K562 (cell line): ENCODE measurements at regions not wholly inside any gene's neighbourhood (a gene's known extent, or its start where the extent isn't known, plus 50 kb on each side); places are given as distances from the start of the nearest gene placed in this dataset.

Experiments
- ATAC-seq: fragments of 200-7000 bp; cut with Tn5 transposase; 3 replicates; pipeline ENCODE4 v1.9.1; 2020; ENCODE audit warnings: moderate library complexity
- BruUV-seq: library from RNA; stranded (reverse); fragments of 400-500 nt; replicated peaks from 2 replicates; lab custom pipeline; 2021; lab: Mats Ljungman, UMichigan
- CTCF ChIA-PET: fragments of 300-600 bp; formaldehyde crosslinking; extraction: SDS; loops from one replicate; lab custom pipeline; 2021; ENCODE audit warnings: low intra/inter-chr PET ratio; lab: Yijun Ruan, JAX
- POLR2A ChIA-PET: fragments of 300-600, 350-650 bp; sonication (Branson Sonifier 250); formaldehyde crosslinking; extraction: SDS; loops from one replicate; lab custom pipeline; 2021; ENCODE audit warnings: antibody characterized with exemption, inconsistent platforms; lab: Yijun Ruan, JAX
- DNase-seq, 4 experiments: peaks; one replicate each; pipeline versions ENCODE4 v3.0.0 to v3.0.0-alpha.2; 2011 to 2018; ENCODE audit warnings: low spot score in 3 of 4, mixed read lengths in 3 of 4; ENCODE audit errors: extremely low read depth in 1 of 4
- FAIRE-seq: peaks from 2 replicates; lab custom pipeline; 2011; peaks lifted over from hg19 to GRCh38; lab: Jason Lieb, UNC
- H2AFZ ChIP-seq: 2 replicates; pipeline ENCODE4 v1.6.0; 2011; ENCODE audit warnings: low read depth, low read length, control low read depth, inconsistent platforms
- H3K27ac ChIP-seq: fragments of 200-600 bp; 3 replicates; pipeline ENCODE4 v1.8.0; 2011; ENCODE audit warnings: low read depth, mild to moderate bottlenecking, control low read depth, inconsistent platforms, low read length, moderate library complexity, mixed read lengths; ENCODE audit errors: extremely low read depth
- H3K27me3 ChIP-seq, 2 experiments: fragments of 300-600 bp in 1 of 2; 2 replicates in 1 of 2; 3 replicates in 1 of 2; pipeline versions ENCODE4 v1.6.0 to v1.8.0; 2011; ENCODE audit warnings: inconsistent platforms in 2 of 2, low read length in 2 of 2, mild to moderate bottlenecking in 1 of 2, mixed read lengths in 1 of 2, moderate library complexity in 1 of 2; ENCODE audit not compliant: control insufficient read depth in 2 of 2, insufficient read depth in 2 of 2
- H3K36me3 ChIP-seq: fragments of 300-600 bp; 3 replicates; pipeline ENCODE4 v1.8.0; 2011; ENCODE audit warnings: mild to moderate bottlenecking, low read length, inconsistent platforms; ENCODE audit not compliant: control insufficient read depth, insufficient read depth
- H3K4me1 ChIP-seq, 2 experiments: fragments of 200-600 bp in 1 of 2; replicated peaks in 1 of 2; 2 replicates in 1 of 2; 3 replicates in 1 of 2; pipeline versions ENCODE4 v1.5.1 to v1.8.0; 2011; ENCODE audit warnings: inconsistent platforms in 2 of 2, low read length in 2 of 2, mild to moderate bottlenecking in 1 of 2, mixed read lengths in 1 of 2, moderate library complexity in 1 of 2; ENCODE audit not compliant: control insufficient read depth in 2 of 2, insufficient read depth in 2 of 2
- H3K4me2 ChIP-seq: 2 replicates; pipeline ENCODE4 v1.6.1; 2011; ENCODE audit warnings: low read length, control low read depth, inconsistent platforms, mixed read lengths; ENCODE audit not compliant: insufficient read depth
- H3K4me3 ChIP-seq: fragments of 200-600 bp; sonication (generic), shearing (Covaris generic); 2 replicates; pipeline ENCODE4 v1.5.1; 2016; ENCODE audit warnings: control low read depth, inconsistent platforms
- H3K79me2 ChIP-seq: fragments of 200-600 bp; 3 replicates; pipeline ENCODE4 v1.8.0; 2011; ENCODE audit warnings: low read length, inconsistent platforms; ENCODE audit not compliant: control insufficient read depth, insufficient read depth
- H3K9ac ChIP-seq, 2 experiments: 2 replicates each; pipeline versions ENCODE4 v1.6.0 to v1.6.1; 2011; ENCODE audit warnings: low read depth in 2 of 2, low read length in 2 of 2, control low read depth in 1 of 2, inconsistent platforms in 1 of 2, mild to moderate bottlenecking in 1 of 2, mixed read lengths in 1 of 2; ENCODE audit not compliant: insufficient read depth in 1 of 2
- H3K9me1 ChIP-seq: one replicate; pipeline ENCODE4 v1.6.0; 2011; ENCODE audit warnings: inconsistent platforms, mild to moderate bottlenecking, low read length, moderate library complexity; ENCODE audit not compliant: control insufficient read depth, insufficient read depth
- H3K9me3 ChIP-seq: replicated peaks from 2 replicates; pipeline ENCODE4 v1.5.1; 2011; ENCODE audit warnings: low read depth, low read length, inconsistent platforms; ENCODE audit not compliant: control insufficient read depth, insufficient read depth
- H4K20me1 ChIP-seq: replicated peaks from 2 replicates; pipeline ENCODE4 v1.6.1; 2011; ENCODE audit warnings: low read length, inconsistent platforms, mixed read lengths; ENCODE audit not compliant: control insufficient read depth, insufficient read depth
- BMI1 ChIP-seq: fragments of 150-350 bp; IDR thresholded peaks from 2 replicates; pipeline ENCODE4 v1.6.1; 2014; ENCODE audit warnings: low read length
- FOXP4 ChIP-seq: sonication (generic); formaldehyde crosslinking; IDR thresholded peaks from 2 replicates; pipeline ENCODE4 v1.8.0; 2022; ENCODE audit warnings: mild to moderate bottlenecking, missing genetic modification reagents, borderline replicate concordance
- LEF1 ChIP-seq: fragments of 450-650 bp; IDR thresholded peaks from 2 replicates; pipeline ENCODE4 v1.6.1; 2016; ENCODE audit warnings: mild to moderate bottlenecking
- MAFG ChIP-seq: fragments of 450-650 bp; conservative IDR thresholded peaks from 2 replicates; pipeline ENCODE4 v1.6.1; 2016; ENCODE audit warnings: missing genetic modification characterization, missing compliant biosample characterization
- MAFK ChIP-seq: IDR thresholded peaks from 2 replicates; pipeline ENCODE4 v1.6.1; 2011; ENCODE audit warnings: low read length, improper control_type of control experiment
- PATZ1 ChIP-seq: fragments of 250-450 bp; sonication (Bioruptor Pico); IDR thresholded peaks from 2 replicates; pipeline ENCODE4 v1.5.0; 2020; ENCODE audit warnings: mild to moderate bottlenecking, borderline replicate concordance
- SMARCA5 ChIP-seq: fragments of 450-650 bp; IDR thresholded peaks from 2 replicates; pipeline ENCODE4 v1.6.1; 2016
- TAF15 ChIP-seq: fragments of 200-400 bp; formaldehyde crosslinking; IDR thresholded peaks from 2 replicates; pipeline ENCODE4 v1.6.1; 2017; ENCODE audit warnings: mild to moderate bottlenecking, low read depth, low read length, moderate library complexity
- TAL1 ChIP-seq: fragments of 450-650 bp; IDR thresholded peaks from 2 replicates; pipeline ENCODE4 v1.6.1; 2016; ENCODE audit warnings: mild to moderate bottlenecking
- ZFP1 ChIP-seq: fragments of 450-650 bp; formaldehyde crosslinking; IDR thresholded peaks from 2 replicates; pipeline ENCODE4 v1.4.0; 2020; ENCODE audit warnings: mild to moderate bottlenecking, mixed read lengths
- ZNF407 ChIP-seq: fragments of 450-650 bp; IDR thresholded peaks from 2 replicates; pipeline ENCODE4 v1.6.1; 2016; ENCODE audit warnings: low read depth
- WGBS: fragments of 100-300 bp; shearing (Covaris generic); methylation state at CpG from one replicate; pipeline ENCODE4 v1.1.6; 2016; ENCODE audit warnings: low coverage, mixed read lengths; ENCODE audit not compliant: insufficient coverage; ENCODE audit errors: missing lambda C conversion rate; 5-methylcytosine and 5-hydroxymethylcytosine counted together
- in situ Hi-C: fragments of 300-500 bp; cut with MboI; formaldehyde crosslinking; loops from 4 replicates; pipeline ENCODE4 v1.15.0; 2018; ENCODE audit warnings: inconsistent platforms, mixed read lengths
- intact Hi-C: fragments of 100-400 bp; cut with micrococcal nuclease; formaldehyde crosslinking; loops from 2 replicates; pipeline ENCODE4 v1.14.2; 2022

- ChIA-PET POLR2A (no interaction called here), CTCF (no interaction called here)
- WGBS = 14% methylated on average over 1 of the region's 1 CpG
- intact Hi-C loops = no loop called here
- Histone ChIP-seq H3K4me1 (no peaks in the 10 kb centered on the region), H2AFZ (no peak overlapping the region), H3K4me2 (no peak overlapping the region), H3K27me3 (no peaks in the 10 kb centered on the region), H3K9ac (no peak overlapping the region), H3K36me3 (no peaks in the 10 kb centered on the region), H3K9me1 (no peaks in the 10 kb centered on the region), H3K79me2 (no peaks in the 10 kb centered on the region), H3K9me3 (no peaks in the 10 kb centered on the region), H3K4me3 (no peak overlapping the region), H4K20me1 (no peaks in the 10 kb centered on the region), H3K27ac (no peak overlapping the region)
- ATAC-seq (no peak), DNase-seq (no peak), FAIRE-seq (no peak)
- TF ChIP-seq MAFK (no peak), TAF15 (no peak), FOXP4 (CRISPR knock-in tag) (no peak), ZNF407 (no peak), MAFG (tag) (no peak), SMARCA5 (no peak), TAL1 (no peak), ZFP1 (CRISPR knock-in tag) (no peak), PATZ1 (CRISPR knock-in tag) (no peak), LEF1 (no peak), BMI1 (no peak)
- in situ Hi-C loops = no loop called here
- BruUV-seq = no TSS peak
Observed at GRCh38 chr11:37861671-37862070, 1263.6 kb upstream of the RAG2 start.
